B cell (primary cell): ENCODE measurements at regions not wholly inside any gene's neighbourhood (a gene's known extent, or its start where the extent isn't known, plus 50 kb on each side); places are given as distances from the start of the nearest gene placed in this dataset.
"Not testable (repeated sequence)": the region's sequence is repeated elsewhere in the genome, so short reads cannot be mapped to it uniquely, and the experiment has no call there.

Source experiments
- EZH2 ChIP-seq: IDR thresholded peaks from 2 replicates; pipeline ENCODE4 v1.6.1; 2012; ENCODE audit warnings: borderline replicate concordance, low read depth, mild to moderate bottlenecking, moderate library complexity, low read length; ENCODE audit not compliant: insufficient read depth, poor library complexity, severe bottlenecking
- TF ChIP-seq, protein P1 (sequence below): fragments of 200-600 bp; IDR thresholded peaks from one replicate; pipeline ENCODE4 v1.8.0; 2022; ENCODE audit warnings: antibody characterized with exemption, mild to moderate bottlenecking

DNA sequence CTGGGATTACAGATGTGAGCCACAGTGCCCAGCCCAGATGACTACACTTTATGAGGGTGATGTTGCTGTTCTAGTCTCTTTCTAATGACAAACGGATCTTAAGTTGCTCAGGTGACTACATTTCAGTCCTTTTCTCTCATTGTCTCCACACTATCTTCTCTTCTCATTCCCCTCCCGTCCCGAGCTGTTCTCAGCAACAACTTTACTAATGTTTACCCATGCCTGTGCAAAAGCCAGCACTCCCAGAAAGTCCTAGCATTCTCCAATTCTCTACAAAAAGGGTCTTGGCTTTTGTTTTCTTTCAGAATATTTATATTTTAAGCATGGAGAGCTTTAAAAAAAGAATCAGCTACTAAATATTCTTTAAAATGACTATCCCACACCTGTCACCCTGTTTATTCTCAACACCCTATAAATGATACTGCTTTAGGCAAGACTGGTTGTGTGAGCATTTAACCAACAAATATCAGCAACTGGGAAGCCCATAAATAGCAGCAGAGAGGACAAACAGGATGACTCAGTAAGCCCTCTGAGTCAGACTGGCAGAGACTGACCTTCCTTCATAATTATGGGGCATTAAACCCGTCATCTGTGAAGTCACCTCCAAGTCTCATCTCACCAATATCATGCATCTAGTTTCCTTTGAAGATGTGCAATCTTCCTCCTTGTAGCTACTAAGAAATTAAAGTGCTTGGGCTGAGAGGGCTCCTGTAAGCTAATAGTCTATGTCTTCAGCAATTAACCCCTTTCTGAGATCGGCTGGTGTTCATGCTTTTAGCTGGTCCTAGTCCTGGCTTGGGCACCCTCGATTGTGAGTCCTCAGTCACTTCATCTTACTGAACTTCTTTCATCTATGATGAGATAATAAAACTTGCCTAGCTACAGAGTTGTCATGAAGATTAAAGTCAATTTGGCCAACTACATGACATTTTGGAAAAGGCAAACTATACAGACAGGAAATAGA, 72.6 kb upstream of the KIF2A start:
- TF ChIP-seq, protein P1, sequence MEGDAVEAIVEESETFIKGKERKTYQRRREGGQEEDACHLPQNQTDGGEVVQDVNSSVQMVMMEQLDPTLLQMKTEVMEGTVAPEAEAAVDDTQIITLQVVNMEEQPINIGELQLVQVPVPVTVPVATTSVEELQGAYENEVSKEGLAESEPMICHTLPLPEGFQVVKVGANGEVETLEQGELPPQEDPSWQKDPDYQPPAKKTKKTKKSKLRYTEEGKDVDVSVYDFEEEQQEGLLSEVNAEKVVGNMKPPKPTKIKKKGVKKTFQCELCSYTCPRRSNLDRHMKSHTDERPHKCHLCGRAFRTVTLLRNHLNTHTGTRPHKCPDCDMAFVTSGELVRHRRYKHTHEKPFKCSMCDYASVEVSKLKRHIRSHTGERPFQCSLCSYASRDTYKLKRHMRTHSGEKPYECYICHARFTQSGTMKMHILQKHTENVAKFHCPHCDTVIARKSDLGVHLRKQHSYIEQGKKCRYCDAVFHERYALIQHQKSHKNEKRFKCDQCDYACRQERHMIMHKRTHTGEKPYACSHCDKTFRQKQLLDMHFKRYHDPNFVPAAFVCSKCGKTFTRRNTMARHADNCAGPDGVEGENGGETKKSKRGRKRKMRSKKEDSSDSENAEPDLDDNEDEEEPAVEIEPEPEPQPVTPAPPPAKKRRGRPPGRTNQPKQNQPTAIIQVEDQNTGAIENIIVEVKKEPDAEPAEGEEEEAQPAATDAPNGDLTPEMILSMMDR = not testable (repeated sequence)
- not testable (repeated sequence) for TF ChIP-seq EZH2
